ENCODE measurements at regions not wholly inside any gene's neighbourhood (a gene's known extent, or its start where the extent isn't known, plus 50 kb on each side); places are given as distances from the start of the nearest gene placed in this dataset.

DNA sequence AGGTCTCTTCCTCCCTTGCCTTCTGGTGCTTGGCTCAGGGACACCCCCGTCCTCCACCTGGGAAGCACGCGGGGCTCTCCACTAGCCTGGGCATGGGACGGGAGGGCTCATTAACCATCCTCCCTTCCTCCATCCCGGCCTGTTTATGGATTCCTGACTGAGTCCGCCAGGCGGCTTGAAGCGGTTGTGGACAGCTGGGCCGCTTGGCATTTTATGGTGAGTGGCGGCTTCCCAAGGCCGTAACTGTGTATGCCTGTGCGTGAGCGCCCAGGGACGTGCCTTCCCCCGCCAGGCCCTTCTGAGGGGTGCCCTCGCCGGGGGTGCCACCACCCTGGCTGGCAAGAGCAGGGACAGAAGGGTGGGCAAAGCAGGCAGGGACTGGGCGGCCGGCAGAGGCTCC, 202.8 kb downstream of the URI1 start:
- H3K4me3 ChIP-seq (ENCODE audit: low read depth, low read length, poor library complexity, severe bottlenecking): no peak overlapping the region
- ChIA-PET POLR2A (ENCODE audit: low non-redundant PET) (no interaction called here), CTCF (interaction anchor here (0.6 kb wide), 1 partner anchor 342 kb away, joined by 5 read pairs; no protein-coding TSS in a partner anchor)
- TF ChIP-seq EZH2 (IDR thresholded peaks at IDR 0.05; ENCODE audit: borderline replicate concordance, low read depth, low read length, poor library complexity, severe bottlenecking): no peak
- TF ChIP-seq, protein P1, sequence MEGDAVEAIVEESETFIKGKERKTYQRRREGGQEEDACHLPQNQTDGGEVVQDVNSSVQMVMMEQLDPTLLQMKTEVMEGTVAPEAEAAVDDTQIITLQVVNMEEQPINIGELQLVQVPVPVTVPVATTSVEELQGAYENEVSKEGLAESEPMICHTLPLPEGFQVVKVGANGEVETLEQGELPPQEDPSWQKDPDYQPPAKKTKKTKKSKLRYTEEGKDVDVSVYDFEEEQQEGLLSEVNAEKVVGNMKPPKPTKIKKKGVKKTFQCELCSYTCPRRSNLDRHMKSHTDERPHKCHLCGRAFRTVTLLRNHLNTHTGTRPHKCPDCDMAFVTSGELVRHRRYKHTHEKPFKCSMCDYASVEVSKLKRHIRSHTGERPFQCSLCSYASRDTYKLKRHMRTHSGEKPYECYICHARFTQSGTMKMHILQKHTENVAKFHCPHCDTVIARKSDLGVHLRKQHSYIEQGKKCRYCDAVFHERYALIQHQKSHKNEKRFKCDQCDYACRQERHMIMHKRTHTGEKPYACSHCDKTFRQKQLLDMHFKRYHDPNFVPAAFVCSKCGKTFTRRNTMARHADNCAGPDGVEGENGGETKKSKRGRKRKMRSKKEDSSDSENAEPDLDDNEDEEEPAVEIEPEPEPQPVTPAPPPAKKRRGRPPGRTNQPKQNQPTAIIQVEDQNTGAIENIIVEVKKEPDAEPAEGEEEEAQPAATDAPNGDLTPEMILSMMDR (conservative IDR thresholded peaks at IDR 0.05; ENCODE audit: low read depth, low read length): no peak
- H3K9me3 ChIP-seq (ENCODE audit: low read depth, low read length, poor library complexity, severe bottlenecking): no peaks in the 10 kb centered on the region
- DNase-seq (ENCODE audit: low spot score): no peak
- BruUV-seq (replicated peaks): no TSS peak
- intact Hi-C loops (cut with micrococcal nuclease; ENCODE audit: unreplicated experiment): no loop called here
- no peak overlapping the region for H3K27ac ChIP-seq (ENCODE audit: low read depth, low read length, poor library complexity, severe bottlenecking)
- H3K27me3 ChIP-seq (replicated peaks; ENCODE audit: insufficient read depth, low read depth, low read length, poor library complexity): no peaks in the 10 kb centered on the region
- H3K36me3 ChIP-seq (ENCODE audit: insufficient read depth, low read length, poor library complexity, severe bottlenecking): no peaks in the 10 kb centered on the region
- no peaks in the 10 kb centered on the region for H3K4me1 ChIP-seq (ENCODE audit: insufficient read depth, low read length, poor library complexity, severe bottlenecking)

- intact Hi-C loops (cut with micrococcal nuclease; ENCODE audit: unreplicated experiment): no loop called here
- Histone ChIP-seq H3K27me3 (replicated peaks; ENCODE audit: insufficient read depth, low read depth, low read length, poor library complexity) (no peaks in the 10 kb centered on the region), H3K4me1 (ENCODE audit: insufficient read depth, low read length, poor library complexity, severe bottlenecking) (no peaks in the 10 kb centered on the region), H3K9me3 (ENCODE audit: low read depth, low read length, poor library complexity, severe bottlenecking) (no peaks in the 10 kb centered on the region), H3K36me3 (ENCODE audit: insufficient read depth, low read length, poor library complexity, severe bottlenecking) (no peaks in the 10 kb centered on the region), H3K4me3 (ENCODE audit: low read depth, low read length, poor library complexity, severe bottlenecking) (no peak overlapping the region), H3K27ac (ENCODE audit: low read depth, low read length, poor library complexity, severe bottlenecking) (no peak overlapping the region)
- BruUV-seq (replicated peaks): no TSS peak
- ChIA-PET CTCF (interaction anchor here (0.6 kb wide), 1 partner anchor 343 kb away, joined by 5 read pairs; no protein-coding TSS in a partner anchor), POLR2A (ENCODE audit: low non-redundant PET) (no interaction called here)
- TF ChIP-seq, protein P1 (conservative IDR thresholded peaks at IDR 0.05; ENCODE audit: low read depth, low read length): no peak
- no peak for DNase-seq (ENCODE audit: low spot score)
Measured at GRCh38 chr19:30145467-30145866, 203.4 kb downstream of the URI1 start.

DNA sequence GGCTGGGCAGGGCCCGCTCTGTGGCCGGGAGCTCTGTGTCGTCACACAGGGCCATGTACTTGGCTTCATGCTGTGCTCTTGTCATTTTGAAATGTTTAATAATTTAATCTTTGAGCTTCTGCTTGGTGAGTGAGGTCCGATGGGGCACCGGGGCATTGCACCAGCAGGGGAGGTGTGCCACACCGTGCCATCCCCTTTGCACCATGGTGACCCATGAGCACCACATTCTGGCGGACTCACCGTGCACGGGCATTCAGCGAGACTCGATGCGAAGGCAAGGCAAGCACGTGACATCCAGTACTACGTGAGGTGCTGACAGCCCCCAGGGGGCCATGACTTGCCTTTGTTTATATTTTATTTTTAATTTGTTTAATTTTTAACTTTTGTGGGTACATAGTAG, 204.3 kb downstream of the URI1 start:
- ChIA-PET CTCF (no interaction called here), POLR2A (ENCODE audit: low non-redundant PET) (interaction anchor here (0.6 kb wide), 1 partner anchor 263 kb away, joined by 7 read pairs; no protein-coding TSS in a partner anchor)
- TF ChIP-seq, protein P1 (conservative IDR thresholded peaks at IDR 0.05; ENCODE audit: low read depth, low read length): no peak
- TF ChIP-seq EZH2 (IDR thresholded peaks at IDR 0.05; ENCODE audit: borderline replicate concordance, low read depth, low read length, poor library complexity, severe bottlenecking): no peak
- H3K9me3 ChIP-seq (ENCODE audit: low read depth, low read length, poor library complexity, severe bottlenecking): no peaks in the 10 kb centered on the region
- no peaks in the 10 kb centered on the region for H3K36me3 ChIP-seq (ENCODE audit: insufficient read depth, low read length, poor library complexity, severe bottlenecking)
- no peak overlapping the region for H3K4me3 ChIP-seq (ENCODE audit: low read depth, low read length, poor library complexity, severe bottlenecking)
- H3K4me1 ChIP-seq (ENCODE audit: insufficient read depth, low read length, poor library complexity, severe bottlenecking): no peaks in the 10 kb centered on the region
- BruUV-seq (replicated peaks): no TSS peak
- no peak overlapping the region for H3K27ac ChIP-seq (ENCODE audit: low read depth, low read length, poor library complexity, severe bottlenecking)
- no peak for DNase-seq (ENCODE audit: low spot score)
- H3K27me3 ChIP-seq (replicated peaks; ENCODE audit: insufficient read depth, low read depth, low read length, poor library complexity): no peaks in the 10 kb centered on the region
- intact Hi-C loops (cut with micrococcal nuclease; ENCODE audit: unreplicated experiment): no loop called here
